COLO668 (cell line): ENCODE measurements at regions not wholly inside any gene's neighbourhood (a gene's known extent, or its start where the extent isn't known, plus 50 kb on each side); places are given as distances from the start of the nearest gene placed in this dataset.
"Not testable (repeated sequence)": the region's sequence is repeated elsewhere in the genome, so short reads cannot be mapped to it uniquely, and the experiment has no call there.

ENCODE experiments used
- DNase-seq: peaks from one replicate; lab custom pipeline; 2025; ENCODE audit not compliant: unreplicated experiment; lab: John Stamatoyannopoulos, UW

GRCh38 chr3:163573324-163573723 lies 1505.0 kb downstream of the SI start:
- DNase-seq = no peak

GRCh38 chr3:163572856-163573255 lies 1505.4 kb downstream of the SI start:
- no peak for DNase-seq

GRCh38 chr3:163563485-163563884 lies 1514.8 kb downstream of the SI start:
- DNase-seq = no peak

GRCh38 chr3:163562625-163563024 lies 1515.7 kb downstream of the SI start:
- no peak for DNase-seq

- DNase-seq = no peak
Observed at GRCh38 chr3:163561151-163561550, 1517.1 kb downstream of the SI start.

GRCh38 chr3:163560459-163560858 lies 1517.8 kb downstream of the SI start:
- no peak for DNase-seq

GRCh38 chr3:163556813-163557523 lies 1521.3 kb downstream of the SI start:
- DNase-seq = no peak

- no peak for DNase-seq
Observed at GRCh38 chr3:163555918-163556317, 1522.4 kb downstream of the SI start.

- no peak for DNase-seq
Observed at GRCh38 chr3:163552659-163552966, 1525.7 kb downstream of the SI start.

- not testable (repeated sequence) for DNase-seq
Observed at GRCh38 chr3:163551915-163552658, 1526.2 kb downstream of the SI start.

GRCh38 chr3:163548015-163548414 lies 1530.3 kb downstream of the SI start:
- no peak for DNase-seq

GRCh38 chr3:163547014-163547685 lies 1531.1 kb downstream of the SI start:
- DNase-seq = no peak

GRCh38 chr3:163543662-163544061 lies 1534.6 kb downstream of the SI start:
- no peak for DNase-seq

- DNase-seq = no peak
Observed at GRCh38 chr3:163541629-163542028, 1536.7 kb downstream of the SI start.

GRCh38 chr3:163538387-163538786 lies 1539.9 kb downstream of the SI start:
- DNase-seq = no peak

GRCh38 chr3:163533381-163533780 lies 1544.9 kb downstream of the SI start:
- DNase-seq = no peak

- no peak for DNase-seq
Observed at GRCh38 chr3:163523375-163523774, 1554.9 kb downstream of the SI start.

GRCh38 chr3:163521261-163521660 lies 1557.0 kb downstream of the SI start:
- no peak for DNase-seq

GRCh38 chr3:163518065-163518464 lies 1560.2 kb downstream of the SI start:
- no peak for DNase-seq

GRCh38 chr3:163513149-163513657 lies 1565.1 kb downstream of the SI start:
- no peak for DNase-seq

- no peak for DNase-seq
Observed at GRCh38 chr3:163508206-163508605, 1570.1 kb downstream of the SI start.

GRCh38 chr3:163504974-163505373 lies 1573.3 kb downstream of the SI start:
- DNase-seq = no peak
